SK-N-SH (cell line): ENCODE measurements at regions not wholly inside any gene's neighbourhood (a gene's known extent, or its start where the extent isn't known, plus 50 kb on each side); places are given as distances from the start of the nearest gene placed in this dataset.

Source experiments
- CTCF ChIA-PET: fragments of 300-600, 350-600 bp; formaldehyde crosslinking; extraction: SDS; loops from one replicate; lab custom pipeline; 2021; lab: Yijun Ruan, JAX
- POLR2A ChIA-PET: fragments of 350-600 bp; sonication (Branson Sonifier 250); formaldehyde crosslinking; extraction: SDS; loops from one replicate; lab custom pipeline; 2020; ENCODE audit warnings: antibody characterized with exemption, inconsistent platforms; lab: Yijun Ruan, JAX
- DNase-seq: peaks from one replicate; pipeline ENCODE4 v3.0.0; 2012
- H2AFZ ChIP-seq: fragments of 200-600 bp; sonication (generic); 2 replicates; pipeline ENCODE4 v1.8.1; 2016; ENCODE audit warnings: antibody characterized with exemption, mild to moderate bottlenecking, low read depth
- H3F3A ChIP-seq: fragments of 200-600 bp; sonication (generic); replicated peaks from 2 replicates; pipeline ENCODE3; 2016; ENCODE audit warnings: antibody characterized with exemption, mild to moderate bottlenecking; ENCODE audit not compliant: insufficient read depth
- H3K27ac ChIP-seq, 2 experiments: fragments of 200-500 bp in 1 of 2; fragments of 200-600 bp in 1 of 2; sonication (Bioruptor generic) in 1 of 2; sonication (generic), shearing (Covaris generic) in 1 of 2; 2 replicates each; pipeline versions ENCODE4 v1.5.1 to v1.6.1; 2014 to 2016; ENCODE audit warnings: low read depth in 2 of 2, inconsistent platforms in 1 of 2, low read length in 1 of 2, mild to moderate bottlenecking in 1 of 2, mixed read lengths in 1 of 2
- H3K27me3 ChIP-seq: fragments of 200-600 bp; sonication (generic), shearing (Covaris generic); 2 replicates; pipeline ENCODE4 v1.6.1; 2016; ENCODE audit warnings: mixed run types; ENCODE audit not compliant: insufficient read depth
- H3K36me3 ChIP-seq, 2 experiments: fragments of 200-500 bp in 1 of 2; fragments of 200-600 bp in 1 of 2; sonication (Bioruptor generic) in 1 of 2; sonication (generic) in 1 of 2; replicated peaks in 1 of 2; 2 replicates each; pipeline versions ENCODE3 to v1.5.1; 2014 to 2016; ENCODE audit warnings: low read length in 1 of 2, mild to moderate bottlenecking in 1 of 2; ENCODE audit not compliant: insufficient read depth in 2 of 2, control insufficient read depth in 1 of 2
- H3K4me1 ChIP-seq, 2 experiments: fragments of 200-500 bp in 1 of 2; fragments of 200-600 bp in 1 of 2; sonication (Bioruptor generic) in 1 of 2; sonication (generic), shearing (Covaris generic) in 1 of 2; 2 replicates each; pipeline versions ENCODE4 v1.5.1 to v1.6.1; 2014 to 2016; ENCODE audit warnings: low read depth in 1 of 2, low read length in 1 of 2, mixed run types in 1 of 2; ENCODE audit not compliant: insufficient read depth in 2 of 2, control insufficient read depth in 1 of 2
- H3K4me2 ChIP-seq: fragments of 200-600 bp; sonication (generic), shearing (Covaris generic); 2 replicates; pipeline ENCODE4 v1.6.1; 2017; ENCODE audit warnings: mixed run types
- H3K4me3 ChIP-seq, 2 experiments: fragments of 200-500 bp in 1 of 2; fragments of 200-600 bp in 1 of 2; sonication (Bioruptor generic) in 1 of 2; sonication (generic), shearing (Covaris generic) in 1 of 2; 2 replicates each; pipeline versions ENCODE4 v1.5.1 to v1.8.1; 2014 to 2016; ENCODE audit warnings: low read depth in 2 of 2, inconsistent platforms in 1 of 2, low read length in 1 of 2, mild to moderate bottlenecking in 1 of 2, mixed read lengths in 1 of 2, moderate library complexity in 1 of 2
- H3K79me2 ChIP-seq: fragments of 200-600 bp; sonication (generic); 2 replicates; pipeline ENCODE4 v1.8.1; 2017; ENCODE audit warnings: mild to moderate bottlenecking; ENCODE audit not compliant: insufficient read depth
- H3K9ac ChIP-seq: fragments of 200-600 bp; sonication (generic); 2 replicates; pipeline ENCODE4 v1.6.1; 2017; ENCODE audit warnings: mixed run types
- H3K9me2 ChIP-seq: fragments of 200-600 bp; sonication (generic); 2 replicates; pipeline ENCODE4 v1.6.1; 2017; ENCODE audit warnings: mixed run types
- H3K9me3 ChIP-seq: fragments of 200-600 bp; sonication (generic); 2 replicates; pipeline ENCODE4 v1.6.1; 2017; ENCODE audit warnings: mixed run types, mild to moderate bottlenecking, moderate library complexity
- H4K20me1 ChIP-seq: fragments of 200-600 bp; sonication (generic); 2 replicates; pipeline ENCODE4 v1.6.1; 2017; ENCODE audit warnings: mild to moderate bottlenecking, mixed run types; ENCODE audit not compliant: insufficient read depth
- CHD2 ChIP-seq: fragments of 150-350 bp; IDR thresholded peaks from 2 replicates; pipeline ENCODE4 v1.6.1; 2018; ENCODE audit warnings: low read length; ENCODE audit not compliant: partially characterized antibody
- ELF1 ChIP-seq: IDR thresholded peaks from 2 replicates; pipeline ENCODE4 v1.4.0; 2012
- EP300 ChIP-seq, 2 experiments: IDR thresholded peaks; 2 replicates each; pipeline versions ENCODE4 v1.4.0 to v1.6.1; 2012; ENCODE audit warnings: borderline replicate concordance in 1 of 2, low read depth in 1 of 2, low read length in 1 of 2
- FOXJ3 ChIP-seq: sonication (generic); formaldehyde crosslinking; IDR thresholded peaks from 2 replicates; pipeline ENCODE4 v1.5.1; 2020; ENCODE audit warnings: mild to moderate bottlenecking, missing genetic modification reagents
- GABPA ChIP-seq: IDR thresholded peaks from 2 replicates; pipeline ENCODE4 v1.4.0; 2012; ENCODE audit warnings: low read depth, mild to moderate bottlenecking
- GATA2 ChIP-seq: sonication (generic); formaldehyde crosslinking; IDR thresholded peaks from 2 replicates; pipeline ENCODE4 v1.5.0; 2020; ENCODE audit warnings: mild to moderate bottlenecking, missing genetic modification reagents
- MEF2A ChIP-seq: IDR thresholded peaks from 2 replicates; pipeline ENCODE4 v1.4.0; 2012; ENCODE audit warnings: low read depth, borderline replicate concordance
- NFIC ChIP-seq: IDR thresholded peaks from 2 replicates; pipeline ENCODE4 v1.4.0; 2012; ENCODE audit warnings: borderline replicate concordance
- POLR2AphosphoS5 ChIP-seq: IDR thresholded peaks from 2 replicates; pipeline ENCODE4 v1.6.1; 2012; ENCODE audit warnings: low read depth, low read length
- RXRA ChIP-seq: IDR thresholded peaks from 2 replicates; pipeline ENCODE4 v1.4.0; 2012; ENCODE audit warnings: low read depth, mild to moderate bottlenecking, borderline replicate concordance
- SMC3 ChIP-seq: IDR thresholded peaks from 2 replicates; pipeline ENCODE4 v1.6.1; 2012; ENCODE audit warnings: low read depth, low read length, improper control_type of control experiment
- TAF1 ChIP-seq: IDR thresholded peaks from 2 replicates; pipeline ENCODE4 v1.6.1; 2012; ENCODE audit warnings: low read depth, mild to moderate bottlenecking, low read length, moderate library complexity, borderline replicate concordance
- TEAD4 ChIP-seq: IDR thresholded peaks from 2 replicates; pipeline ENCODE4 v1.4.0; 2012; ENCODE audit warnings: mild to moderate bottlenecking, borderline replicate concordance; ENCODE audit not compliant: insufficient read depth
- YY1 ChIP-seq: IDR thresholded peaks from 2 replicates; pipeline ENCODE4 v1.4.0; 2012; ENCODE audit warnings: low read depth, mild to moderate bottlenecking
- WGBS: methylation state at CpG from one replicate; pipeline ENCODE4 v1.1.6; 2017; ENCODE audit warnings: low lambda C conversion rate; 5-methylcytosine and 5-hydroxymethylcytosine counted together
- TF ChIP-seq, protein P1 (sequence below): IDR thresholded peaks from 2 replicates; pipeline ENCODE4 v1.4.0; 2012; ENCODE audit warnings: low read depth, borderline replicate concordance
- TF ChIP-seq, protein P2 (sequence below): IDR thresholded peaks from 2 replicates; pipeline ENCODE4 v1.6.1; 2012; ENCODE audit warnings: mild to moderate bottlenecking, low read depth, low read length, moderate library complexity
- TF ChIP-seq, protein P3 (sequence below): IDR thresholded peaks from 2 replicates; pipeline ENCODE4 v1.4.0; 2012; ENCODE audit warnings: low read depth, borderline replicate concordance
- TF ChIP-seq, protein P4 (sequence below): IDR thresholded peaks from 2 replicates; pipeline ENCODE4 v1.4.0; 2012; ENCODE audit warnings: low read depth
- TF ChIP-seq, protein P5 (sequence below): fragments of 200-600 bp; sonication (generic); IDR thresholded peaks from 2 replicates; pipeline ENCODE4 v1.6.1; 2017; ENCODE audit warnings: antibody characterized with exemption, mild to moderate bottlenecking, moderate library complexity

DNA sequence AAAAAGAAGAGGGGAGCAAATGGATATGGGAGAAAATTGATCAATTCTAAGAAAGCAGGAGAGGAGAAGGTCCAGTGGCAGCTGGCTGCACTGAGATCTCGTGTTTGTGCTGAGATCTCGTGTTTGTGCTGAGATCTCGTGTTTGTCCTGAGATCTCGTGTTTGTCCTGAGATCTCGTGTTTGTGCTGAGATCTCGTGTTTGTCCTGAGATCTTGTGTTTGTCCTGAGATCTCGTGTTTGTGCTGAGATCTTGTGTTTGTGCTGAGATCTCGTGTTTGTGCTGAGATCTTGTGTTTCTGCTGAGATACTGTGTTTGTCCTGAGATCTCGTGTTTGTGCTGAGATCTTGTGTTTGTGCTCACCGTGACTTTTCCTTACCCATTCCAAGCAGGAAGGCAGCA is 254.4 kb downstream of the BCL2 start (continued):
- TF ChIP-seq NFIC (no peak), POLR2AphosphoS5 (no peak)

DNA sequence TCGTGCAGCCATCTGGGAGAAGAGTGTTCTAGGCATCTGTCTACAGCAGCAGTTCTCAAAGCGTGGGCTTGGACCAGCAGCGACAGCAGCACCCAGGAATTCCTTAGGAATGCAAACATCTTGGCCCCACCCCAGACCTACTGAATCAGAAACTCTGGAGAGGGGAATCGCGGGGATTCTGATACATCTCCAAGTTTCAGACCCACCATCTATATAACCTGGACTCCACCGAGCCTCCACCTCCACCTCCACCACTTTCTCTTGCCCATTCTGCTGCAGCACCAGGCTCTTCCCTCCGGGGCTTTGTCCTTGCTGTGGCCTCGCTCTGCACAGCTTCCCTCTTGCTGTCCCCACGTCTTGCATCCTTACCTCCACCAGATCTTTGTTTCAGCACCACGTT is 256.4 kb downstream of the BCL2 start:
- no peaks in the 10 kb centered on the region for H4K20me1 ChIP-seq
- H3K9ac ChIP-seq: no peak overlapping the region
- TF ChIP-seq ELF1 (no peak), RXRA (no peak), GABPA (no peak), NFIC (no peak), GATA2 (CRISPR knock-in tag) (no peak), CHD2 (no peak), MEF2A (no peak), EP300 (IDR thresholded peaks at IDR 0.05; ENCODE audit: borderline replicate concordance in 1 of 2, low read depth in 1 of 2, low read length in 1 of 2) (no peak)
- TF ChIP-seq, protein P1, sequence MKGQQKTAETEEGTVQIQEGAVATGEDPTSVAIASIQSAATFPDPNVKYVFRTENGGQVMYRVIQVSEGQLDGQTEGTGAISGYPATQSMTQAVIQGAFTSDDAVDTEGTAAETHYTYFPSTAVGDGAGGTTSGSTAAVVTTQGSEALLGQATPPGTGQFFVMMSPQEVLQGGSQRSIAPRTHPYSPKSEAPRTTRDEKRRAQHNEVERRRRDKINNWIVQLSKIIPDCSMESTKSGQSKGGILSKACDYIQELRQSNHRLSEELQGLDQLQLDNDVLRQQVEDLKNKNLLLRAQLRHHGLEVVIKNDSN: no peak
- no peak overlapping the region for H3K27ac ChIP-seq
- H3K9me2 ChIP-seq: no peaks in the 10 kb centered on the region
- no peaks in the 10 kb centered on the region for H3F3A ChIP-seq
- H3K4me3 ChIP-seq: no peak overlapping the region
- H3K4me2 ChIP-seq: no peak overlapping the region
- H2AFZ ChIP-seq: no peak overlapping the region
- ChIA-PET POLR2A (no interaction called here), CTCF (no interaction called here)
- H3K79me2 ChIP-seq: no peaks in the 10 kb centered on the region
- DNase-seq: no peak
- H3K9me3 ChIP-seq: no peaks in the 10 kb centered on the region
- H3K27me3 ChIP-seq: no peaks in the 10 kb centered on the region; the same call in 1 of the 2 replicates
- H3K36me3 ChIP-seq: no peaks in the 10 kb centered on the region
- 71% methylated on average over 10 of the region's 10 CpGs for WGBS
- peaks cover 0 to 3% of the 10 kb centered on the region in 2 experiments; a peak in 1 of 4 replicates for H3K4me1 ChIP-seq

DNA sequence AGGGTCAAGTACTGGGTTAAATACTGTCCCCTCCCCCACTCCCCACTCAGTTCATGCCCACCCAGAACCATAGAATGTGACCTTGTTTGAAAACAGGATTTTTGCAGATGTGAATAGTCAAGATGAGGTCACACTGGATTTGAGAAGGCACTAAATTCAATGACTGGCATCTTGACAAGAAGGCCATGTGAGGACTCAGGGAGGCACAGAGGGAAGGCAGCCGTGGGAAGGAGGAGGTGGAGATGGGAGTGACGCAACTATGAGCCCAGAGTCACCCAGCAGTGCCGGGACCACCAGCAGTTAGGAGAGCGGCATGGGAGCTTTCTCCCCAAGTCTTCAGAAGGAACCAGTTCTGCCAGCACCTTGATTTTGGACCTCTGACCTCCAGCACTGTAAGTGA is 257.3 kb downstream of the BCL2 start:
- 75% methylated on average over 2 of the region's 4 CpGs for WGBS
- H3K79me2 ChIP-seq: no peaks in the 10 kb centered on the region
- no peaks in the 10 kb centered on the region; the same call in 1 of the 2 replicates for H3K27me3 ChIP-seq
- H2AFZ ChIP-seq: no peak overlapping the region
- no peaks in the 10 kb centered on the region for H3K9me3 ChIP-seq
- no peaks in the 10 kb centered on the region for H3F3A ChIP-seq
- H3K9me2 ChIP-seq: no peaks in the 10 kb centered on the region
- no peaks in the 10 kb centered on the region for H4K20me1 ChIP-seq
- ChIA-PET POLR2A (no interaction called here), CTCF (interaction anchor here (1.3 kb wide), 1 partner anchor 37 kb away, joined by 4 read pairs; no protein-coding TSS in a partner anchor)
- H3K27ac ChIP-seq: no peak overlapping the region
- no peak overlapping the region for H3K9ac ChIP-seq
- H3K4me1 ChIP-seq: peaks cover 0 to 3% of the 10 kb centered on the region in 2 experiments; a peak in 1 of 4 replicates
- H3K36me3 ChIP-seq: no peaks in the 10 kb centered on the region
- H3K4me3 ChIP-seq: no peak overlapping the region
- DNase-seq: no peak
- no peak overlapping the region for H3K4me2 ChIP-seq
- TF ChIP-seq, protein P2, sequence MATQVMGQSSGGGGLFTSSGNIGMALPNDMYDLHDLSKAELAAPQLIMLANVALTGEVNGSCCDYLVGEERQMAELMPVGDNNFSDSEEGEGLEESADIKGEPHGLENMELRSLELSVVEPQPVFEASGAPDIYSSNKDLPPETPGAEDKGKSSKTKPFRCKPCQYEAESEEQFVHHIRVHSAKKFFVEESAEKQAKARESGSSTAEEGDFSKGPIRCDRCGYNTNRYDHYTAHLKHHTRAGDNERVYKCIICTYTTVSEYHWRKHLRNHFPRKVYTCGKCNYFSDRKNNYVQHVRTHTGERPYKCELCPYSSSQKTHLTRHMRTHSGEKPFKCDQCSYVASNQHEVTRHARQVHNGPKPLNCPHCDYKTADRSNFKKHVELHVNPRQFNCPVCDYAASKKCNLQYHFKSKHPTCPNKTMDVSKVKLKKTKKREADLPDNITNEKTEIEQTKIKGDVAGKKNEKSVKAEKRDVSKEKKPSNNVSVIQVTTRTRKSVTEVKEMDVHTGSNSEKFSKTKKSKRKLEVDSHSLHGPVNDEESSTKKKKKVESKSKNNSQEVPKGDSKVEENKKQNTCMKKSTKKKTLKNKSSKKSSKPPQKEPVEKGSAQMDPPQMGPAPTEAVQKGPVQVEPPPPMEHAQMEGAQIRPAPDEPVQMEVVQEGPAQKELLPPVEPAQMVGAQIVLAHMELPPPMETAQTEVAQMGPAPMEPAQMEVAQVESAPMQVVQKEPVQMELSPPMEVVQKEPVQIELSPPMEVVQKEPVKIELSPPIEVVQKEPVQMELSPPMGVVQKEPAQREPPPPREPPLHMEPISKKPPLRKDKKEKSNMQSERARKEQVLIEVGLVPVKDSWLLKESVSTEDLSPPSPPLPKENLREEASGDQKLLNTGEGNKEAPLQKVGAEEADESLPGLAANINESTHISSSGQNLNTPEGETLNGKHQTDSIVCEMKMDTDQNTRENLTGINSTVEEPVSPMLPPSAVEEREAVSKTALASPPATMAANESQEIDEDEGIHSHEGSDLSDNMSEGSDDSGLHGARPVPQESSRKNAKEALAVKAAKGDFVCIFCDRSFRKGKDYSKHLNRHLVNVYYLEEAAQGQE: no peak
- no peak for TF ChIP-seq YY1
- no peak for TF ChIP-seq TAF1
- TF ChIP-seq, protein P3, sequence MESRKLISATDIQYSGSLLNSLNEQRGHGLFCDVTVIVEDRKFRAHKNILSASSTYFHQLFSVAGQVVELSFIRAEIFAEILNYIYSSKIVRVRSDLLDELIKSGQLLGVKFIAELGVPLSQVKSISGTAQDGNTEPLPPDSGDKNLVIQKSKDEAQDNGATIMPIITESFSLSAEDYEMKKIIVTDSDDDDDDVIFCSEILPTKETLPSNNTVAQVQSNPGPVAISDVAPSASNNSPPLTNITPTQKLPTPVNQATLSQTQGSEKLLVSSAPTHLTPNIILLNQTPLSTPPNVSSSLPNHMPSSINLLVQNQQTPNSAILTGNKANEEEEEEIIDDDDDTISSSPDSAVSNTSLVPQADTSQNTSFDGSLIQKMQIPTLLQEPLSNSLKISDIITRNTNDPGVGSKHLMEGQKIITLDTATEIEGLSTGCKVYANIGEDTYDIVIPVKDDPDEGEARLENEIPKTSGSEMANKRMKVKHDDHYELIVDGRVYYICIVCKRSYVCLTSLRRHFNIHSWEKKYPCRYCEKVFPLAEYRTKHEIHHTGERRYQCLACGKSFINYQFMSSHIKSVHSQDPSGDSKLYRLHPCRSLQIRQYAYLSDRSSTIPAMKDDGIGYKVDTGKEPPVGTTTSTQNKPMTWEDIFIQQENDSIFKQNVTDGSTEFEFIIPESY: no peak
- TF ChIP-seq, protein P4, sequence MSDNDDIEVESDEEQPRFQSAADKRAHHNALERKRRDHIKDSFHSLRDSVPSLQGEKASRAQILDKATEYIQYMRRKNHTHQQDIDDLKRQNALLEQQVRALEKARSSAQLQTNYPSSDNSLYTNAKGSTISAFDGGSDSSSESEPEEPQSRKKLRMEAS: no peak
- no peak for TF ChIP-seq POLR2AphosphoS5
- TF ChIP-seq, protein P5, sequence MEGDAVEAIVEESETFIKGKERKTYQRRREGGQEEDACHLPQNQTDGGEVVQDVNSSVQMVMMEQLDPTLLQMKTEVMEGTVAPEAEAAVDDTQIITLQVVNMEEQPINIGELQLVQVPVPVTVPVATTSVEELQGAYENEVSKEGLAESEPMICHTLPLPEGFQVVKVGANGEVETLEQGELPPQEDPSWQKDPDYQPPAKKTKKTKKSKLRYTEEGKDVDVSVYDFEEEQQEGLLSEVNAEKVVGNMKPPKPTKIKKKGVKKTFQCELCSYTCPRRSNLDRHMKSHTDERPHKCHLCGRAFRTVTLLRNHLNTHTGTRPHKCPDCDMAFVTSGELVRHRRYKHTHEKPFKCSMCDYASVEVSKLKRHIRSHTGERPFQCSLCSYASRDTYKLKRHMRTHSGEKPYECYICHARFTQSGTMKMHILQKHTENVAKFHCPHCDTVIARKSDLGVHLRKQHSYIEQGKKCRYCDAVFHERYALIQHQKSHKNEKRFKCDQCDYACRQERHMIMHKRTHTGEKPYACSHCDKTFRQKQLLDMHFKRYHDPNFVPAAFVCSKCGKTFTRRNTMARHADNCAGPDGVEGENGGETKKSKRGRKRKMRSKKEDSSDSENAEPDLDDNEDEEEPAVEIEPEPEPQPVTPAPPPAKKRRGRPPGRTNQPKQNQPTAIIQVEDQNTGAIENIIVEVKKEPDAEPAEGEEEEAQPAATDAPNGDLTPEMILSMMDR: no peak
- TF ChIP-seq SMC3: no peak
- no peak for TF ChIP-seq TEAD4
- no peak for TF ChIP-seq ELF1
- no peak for TF ChIP-seq FOXJ3 (CRISPR knock-in tag)
